ENCODE measurements at regions not wholly inside any gene's neighbourhood (a gene's known extent, or its start where the extent isn't known, plus 50 kb on each side); places are given as distances from the start of the nearest gene placed in this dataset.

GRCh38 chr6:156017838-156018237 is 562.2 kb upstream of the NOX3 start:
- H3K79me2 ChIP-seq (ENCODE audit: low read depth): no peaks in the 10 kb centered on the region
- H3K4me3 Mint-ChIP-seq: no peak overlapping the region
- H3F3A ChIP-seq (ENCODE audit: low read depth): no peaks in the 10 kb centered on the region
- no peak overlapping the region for H3K27ac ChIP-seq
- H3K36me3 Mint-ChIP-seq: no peaks in the 10 kb centered on the region
- no peaks in the 10 kb centered on the region for H3K4me1 ChIP-seq
- no peak overlapping the region for H3K4me2 ChIP-seq
- H2AFZ ChIP-seq (replicated peaks): no peak overlapping the region
- H3K27me3 Mint-ChIP-seq (ENCODE audit: insufficient read depth, low read depth): no peaks in the 10 kb centered on the region
- no peak for DNase-seq (ENCODE audit: low spot score)
- H3K9me3 ChIP-seq (ENCODE audit: low read depth): no peaks in the 10 kb centered on the region
- no peak overlapping the region for H3K27ac Mint-ChIP-seq
- TF ChIP-seq CTCF (IDR thresholded peaks at IDR 0.05) (no peak), EZH2 (IDR thresholded peaks at IDR 0.05) (no peak), EZH2phosphoT487 (IDR thresholded peaks at IDR 0.05) (no peak)
- H3K9ac ChIP-seq: no peak overlapping the region
- H3K9me3 Mint-ChIP-seq: peaks cover 2% of the 10 kb centered on the region
- H3K27me3 ChIP-seq: no peaks in the 10 kb centered on the region
- no peaks in the 10 kb centered on the region for H4K20me1 ChIP-seq (ENCODE audit: low read depth)
- H3K4me1 Mint-ChIP-seq: peaks cover 3% of the 10 kb centered on the region
- H3K4me3 ChIP-seq: no peak overlapping the region
- no peaks in the 10 kb centered on the region for H3K36me3 ChIP-seq

- no peaks in the 10 kb centered on the region for H3K36me3 Mint-ChIP-seq
- no peak for DNase-seq (ENCODE audit: low spot score)
- Histone ChIP-seq H3K27ac (no peak overlapping the region), H3K4me3 (no peak overlapping the region), H3K9ac (no peak overlapping the region), H2AFZ (replicated peaks) (no peak overlapping the region), H3K36me3 (no peaks in the 10 kb centered on the region), H4K20me1 (ENCODE audit: low read depth) (no peaks in the 10 kb centered on the region), H3F3A (ENCODE audit: low read depth) (no peaks in the 10 kb centered on the region), H3K4me1 (no peaks in the 10 kb centered on the region), H3K4me2 (no peak overlapping the region), H3K79me2 (ENCODE audit: low read depth) (no peaks in the 10 kb centered on the region), H3K9me3 (ENCODE audit: low read depth) (no peaks in the 10 kb centered on the region), H3K27me3 (no peaks in the 10 kb centered on the region)
- peaks cover 2% of the 10 kb centered on the region for H3K9me3 Mint-ChIP-seq
- no peak for TF ChIP-seq EZH2 (IDR thresholded peaks at IDR 0.05)
- no peak for TF ChIP-seq EZH2phosphoT487 (IDR thresholded peaks at IDR 0.05)
- no peak for TF ChIP-seq CTCF (IDR thresholded peaks at IDR 0.05)
- no peak overlapping the region for H3K4me3 Mint-ChIP-seq
- peaks cover 3% of the 10 kb centered on the region for H3K4me1 Mint-ChIP-seq
- H3K27me3 Mint-ChIP-seq (ENCODE audit: insufficient read depth, low read depth): no peaks in the 10 kb centered on the region
- H3K27ac Mint-ChIP-seq: no peak overlapping the region
Observed at GRCh38 chr6:156016186-156016976, 560.7 kb upstream of the NOX3 start.

- H3K4me1 ChIP-seq: no peaks in the 10 kb centered on the region
- no peaks in the 10 kb centered on the region for H3K79me2 ChIP-seq (ENCODE audit: low read depth)
- H3K4me2 ChIP-seq: no peak overlapping the region
- Mint-ChIP-seq H3K9me3 (peaks cover 2% of the 10 kb centered on the region), H3K4me1 (peaks cover 3% of the 10 kb centered on the region), H3K4me3 (no peak overlapping the region), H3K27ac (no peak overlapping the region), H3K36me3 (no peaks in the 10 kb centered on the region), H3K27me3 (ENCODE audit: insufficient read depth, low read depth) (no peaks in the 10 kb centered on the region)
- no peaks in the 10 kb centered on the region for H3F3A ChIP-seq (ENCODE audit: low read depth)
- no peaks in the 10 kb centered on the region for H3K36me3 ChIP-seq
- no peaks in the 10 kb centered on the region for H4K20me1 ChIP-seq (ENCODE audit: low read depth)
- no peak for DNase-seq (ENCODE audit: low spot score)
- H3K9ac ChIP-seq: no peak overlapping the region
- no peak overlapping the region for H3K27ac ChIP-seq
- H3K9me3 ChIP-seq (ENCODE audit: low read depth): no peaks in the 10 kb centered on the region
- no peaks in the 10 kb centered on the region for H3K27me3 ChIP-seq
- no peak overlapping the region for H2AFZ ChIP-seq (replicated peaks)
- TF ChIP-seq EZH2 (IDR thresholded peaks at IDR 0.05): no peak
- no peak for TF ChIP-seq EZH2phosphoT487 (IDR thresholded peaks at IDR 0.05)
- no peak for TF ChIP-seq CTCF (IDR thresholded peaks at IDR 0.05)
- no peak overlapping the region for H3K4me3 ChIP-seq
Observed at GRCh38 chr6:156013155-156013554, 557.5 kb upstream of the NOX3 start.

Data from neural progenitor cell (in vitro differentiated cells).